GM10248 (cell line): ENCODE measurements at regions not wholly inside any gene's neighbourhood (a gene's known extent, or its start where the extent isn't known, plus 50 kb on each side); places are given as distances from the start of the nearest gene placed in this dataset.

ENCODE experiments used
- CTCF ChIA-PET: fragments of 300-600 bp; sonication (Branson Sonifier 250); formaldehyde crosslinking; extraction: SDS; loops from one replicate; lab custom pipeline; 2021; ENCODE audit warnings: antibody characterized with exemption; lab: Yijun Ruan, JAX
- POLR2A ChIA-PET: fragments of 350-650 bp; sonication (Branson Sonifier 250); formaldehyde crosslinking; extraction: SDS; loops from one replicate; lab custom pipeline; 2020; ENCODE audit warnings: antibody characterized with exemption; lab: Yijun Ruan, JAX
- DNase-seq: peaks from one replicate; pipeline ENCODE4 v3.0.0; 2012; ENCODE audit errors: extremely low spot score
- TF ChIP-seq, protein P1 (sequence below): IDR thresholded peaks from 2 replicates; pipeline ENCODE4 v1.5.1; 2012; ENCODE audit warnings: mild to moderate bottlenecking, low read depth; ENCODE audit errors: extremely low read depth, missing control alignments, control extremely low read depth

GRCh38 chr21:41673596-41674335 is 93.1 kb downstream of the RIPK4 start:
- DNase-seq, result no peak
- POLR2A ChIA-PET, result no interaction called here
- TF ChIP-seq, protein P1, sequence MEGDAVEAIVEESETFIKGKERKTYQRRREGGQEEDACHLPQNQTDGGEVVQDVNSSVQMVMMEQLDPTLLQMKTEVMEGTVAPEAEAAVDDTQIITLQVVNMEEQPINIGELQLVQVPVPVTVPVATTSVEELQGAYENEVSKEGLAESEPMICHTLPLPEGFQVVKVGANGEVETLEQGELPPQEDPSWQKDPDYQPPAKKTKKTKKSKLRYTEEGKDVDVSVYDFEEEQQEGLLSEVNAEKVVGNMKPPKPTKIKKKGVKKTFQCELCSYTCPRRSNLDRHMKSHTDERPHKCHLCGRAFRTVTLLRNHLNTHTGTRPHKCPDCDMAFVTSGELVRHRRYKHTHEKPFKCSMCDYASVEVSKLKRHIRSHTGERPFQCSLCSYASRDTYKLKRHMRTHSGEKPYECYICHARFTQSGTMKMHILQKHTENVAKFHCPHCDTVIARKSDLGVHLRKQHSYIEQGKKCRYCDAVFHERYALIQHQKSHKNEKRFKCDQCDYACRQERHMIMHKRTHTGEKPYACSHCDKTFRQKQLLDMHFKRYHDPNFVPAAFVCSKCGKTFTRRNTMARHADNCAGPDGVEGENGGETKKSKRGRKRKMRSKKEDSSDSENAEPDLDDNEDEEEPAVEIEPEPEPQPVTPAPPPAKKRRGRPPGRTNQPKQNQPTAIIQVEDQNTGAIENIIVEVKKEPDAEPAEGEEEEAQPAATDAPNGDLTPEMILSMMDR, result no peak
- CTCF ChIA-PET, result no interaction called here

- DNase-seq, result no peak
- TF ChIP-seq, protein P1, result no peak
- ChIA-PET CTCF (no interaction called here), POLR2A (no interaction called here)
Observed at GRCh38 chr21:41673071-41673470, 93.8 kb downstream of the RIPK4 start.

- POLR2A ChIA-PET, result no interaction called here
- TF ChIP-seq, protein P1, result no peak
Observed at GRCh38 chr21:41672543-41672915, 94.3 kb downstream of the RIPK4 start.

DNA sequence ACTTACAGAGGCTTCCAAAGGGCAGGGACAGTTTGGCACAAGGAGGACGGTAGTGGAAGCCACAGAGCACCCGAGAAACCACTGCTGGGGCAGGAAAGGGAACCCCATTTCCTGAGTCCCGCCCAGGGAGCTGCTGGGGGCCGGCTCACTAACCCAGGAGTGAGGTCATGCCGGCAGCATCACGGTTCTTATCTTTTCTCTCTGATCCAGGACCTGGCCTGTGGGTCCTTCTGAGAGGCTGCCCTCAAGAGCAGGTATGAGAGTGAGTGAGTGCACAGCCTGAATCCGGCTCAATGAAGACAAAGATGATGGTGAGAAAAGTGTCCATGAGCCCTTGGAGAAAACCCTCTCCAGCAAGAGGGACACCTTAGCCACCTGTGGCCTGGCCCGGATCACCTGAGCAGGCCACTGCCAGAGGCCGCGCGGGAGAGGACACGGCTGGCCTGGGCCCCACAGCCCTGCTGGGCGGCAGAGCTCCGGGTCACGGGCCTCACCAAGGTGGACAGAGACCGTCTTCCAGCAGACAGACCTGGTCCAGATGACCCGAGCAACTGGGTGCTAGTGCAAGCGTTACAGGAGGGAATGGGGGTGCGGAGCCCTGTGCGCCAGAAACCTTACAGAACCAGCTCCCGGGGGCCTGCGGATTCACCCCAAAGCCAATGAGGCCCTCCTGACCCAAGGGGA is 94.9 kb downstream of the RIPK4 start:
- no peak for DNase-seq
- CTCF ChIA-PET, result no interaction called here
- TF ChIP-seq, protein P1, result no peak
- POLR2A ChIA-PET, result no interaction called here

More at GRCh38 chr21:41672543-41672915, 94.3 kb downstream of the RIPK4 start:
- CTCF ChIA-PET, result no interaction called here
- no peak for DNase-seq

DNA sequence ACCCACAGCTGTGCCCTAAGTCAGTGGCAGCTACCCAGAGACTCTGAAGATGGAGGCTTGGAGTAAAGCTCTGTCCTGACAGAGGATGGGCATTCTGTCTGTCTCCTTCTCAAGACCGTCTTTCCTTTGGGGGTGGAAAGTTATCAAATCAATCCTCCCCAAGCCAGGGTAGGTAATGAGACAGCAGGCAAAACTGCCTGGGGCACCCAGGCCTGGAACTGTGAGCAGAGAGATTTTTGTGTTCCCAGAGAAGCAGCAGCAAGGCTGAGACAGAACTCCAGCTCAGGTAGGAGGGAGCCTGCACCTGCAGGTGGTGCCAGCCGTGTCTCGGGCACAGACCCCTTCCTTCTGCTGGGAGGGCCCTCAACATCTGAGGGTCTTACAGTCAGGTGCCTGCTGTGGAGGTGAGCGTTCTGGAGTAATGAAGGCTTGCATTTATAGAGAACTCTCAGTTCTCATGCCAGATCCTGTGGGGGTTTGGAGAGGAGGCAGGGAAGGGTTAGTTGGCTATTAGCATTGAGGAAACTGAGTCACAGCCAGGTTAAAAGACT is 95.6 kb downstream of the RIPK4 start:
- ChIA-PET CTCF (no interaction called here), POLR2A (no interaction called here)
- TF ChIP-seq, protein P1, result no peak
- no peak for DNase-seq

- TF ChIP-seq, protein P1, result no peak
- CTCF ChIA-PET, result interaction anchor here (1.5 kb wide), 1 partner anchor 10 kb away, joined by 4 read pairs; no protein-coding TSS in a partner anchor
- POLR2A ChIA-PET, result no interaction called here
- DNase-seq, result no peak
Observed at GRCh38 chr21:41670056-41670805, 96.6 kb downstream of the RIPK4 start.
